SH-SY5Y (cell line): ENCODE measurements at regions not wholly inside any gene's neighbourhood (a gene's known extent, or its start where the extent isn't known, plus 50 kb on each side); places are given as distances from the start of the nearest gene placed in this dataset.

ENCODE experiments used
- GATA2 ChIP-seq: IDR thresholded peaks from 2 replicates; pipeline ENCODE4 v1.6.1; 2011; ENCODE audit warnings: mild to moderate bottlenecking, low read depth, low read length
- GATA3 ChIP-seq: IDR thresholded peaks from 2 replicates; pipeline ENCODE4 v1.6.1; 2011; ENCODE audit warnings: low read depth, mild to moderate bottlenecking, low read length, moderate library complexity

GRCh38 chr1:88149686-88150085 lies 534.4 kb upstream of the PKN2 start:
- TF ChIP-seq GATA3 (no peak), GATA2 (no peak)
